Ureter (tissue), 1 donor: ENCODE measurements at regions not wholly inside any gene's neighbourhood (a gene's known extent, or its start where the extent isn't known, plus 50 kb on each side); places are given as distances from the start of the nearest gene placed in this dataset.
"Not testable (repeated sequence)": the region's sequence is repeated elsewhere in the genome, so short reads cannot be mapped to it uniquely, and the experiment has no call there.

Experiments
- DNase-seq: peaks from one replicate; pipeline ENCODE4 v3.0.0-alpha.2; 2020; ENCODE audit warnings: low spot score
- donor health status: DM: yes; HTN: yes; CAD: no.

DNA sequence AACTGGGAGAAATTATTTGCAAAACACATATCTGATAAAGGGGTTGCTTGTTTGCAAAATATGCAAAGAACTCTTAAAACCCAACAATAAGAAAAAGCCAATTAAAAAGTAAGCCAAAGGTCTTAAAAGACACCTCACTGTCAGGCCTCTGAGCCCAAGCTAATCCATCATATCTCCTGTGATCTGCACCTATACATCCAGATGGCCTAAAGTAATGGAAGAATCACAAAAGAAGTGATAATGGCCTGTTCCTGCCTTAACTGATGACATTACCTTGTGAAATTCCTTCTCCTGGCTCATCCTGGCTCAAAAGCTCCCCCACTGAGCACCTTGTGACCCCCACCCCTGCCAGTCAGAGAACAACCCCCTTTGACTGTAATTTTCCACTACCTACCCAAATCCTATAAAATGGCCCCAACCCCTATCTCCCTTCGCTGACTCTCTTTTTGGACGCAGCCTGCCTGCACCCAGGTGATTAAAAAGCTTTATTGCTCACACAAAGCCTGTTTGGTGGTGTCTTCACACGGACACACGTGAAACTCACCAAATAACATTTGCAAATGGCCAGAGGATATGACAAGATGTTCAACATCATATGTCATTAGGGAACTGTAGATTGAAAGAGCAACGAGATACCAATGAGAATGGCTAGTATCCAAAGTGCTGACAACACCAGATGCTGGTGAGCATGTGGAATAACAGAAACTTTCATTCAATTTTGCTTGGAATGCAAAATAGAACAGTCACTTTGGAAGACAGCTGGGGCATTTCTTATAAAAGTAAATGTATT lies 565.0 kb upstream of the ADGRB3 start:
- DNase-seq: no peak

DNA sequence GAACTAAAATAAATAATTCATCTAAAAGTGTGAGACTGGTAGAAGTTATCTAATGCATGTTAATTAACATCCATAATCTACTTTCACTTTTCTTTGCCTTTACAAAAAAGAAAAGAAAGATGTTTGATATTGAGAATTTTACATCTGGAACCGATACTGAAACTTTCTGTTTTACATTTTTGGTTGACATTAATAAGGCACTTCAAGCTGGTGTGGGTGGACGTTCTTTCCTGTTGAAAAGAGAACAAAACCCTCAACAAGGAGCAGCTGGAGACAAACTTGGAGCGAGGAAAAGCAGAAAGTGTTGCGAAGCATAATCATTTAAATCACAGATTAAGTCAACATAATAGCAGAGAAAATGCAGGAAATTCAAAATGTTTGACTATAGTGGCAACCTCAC lies 575.2 kb upstream of the ADGRB3 start:
- DNase-seq: no peak

DNA sequence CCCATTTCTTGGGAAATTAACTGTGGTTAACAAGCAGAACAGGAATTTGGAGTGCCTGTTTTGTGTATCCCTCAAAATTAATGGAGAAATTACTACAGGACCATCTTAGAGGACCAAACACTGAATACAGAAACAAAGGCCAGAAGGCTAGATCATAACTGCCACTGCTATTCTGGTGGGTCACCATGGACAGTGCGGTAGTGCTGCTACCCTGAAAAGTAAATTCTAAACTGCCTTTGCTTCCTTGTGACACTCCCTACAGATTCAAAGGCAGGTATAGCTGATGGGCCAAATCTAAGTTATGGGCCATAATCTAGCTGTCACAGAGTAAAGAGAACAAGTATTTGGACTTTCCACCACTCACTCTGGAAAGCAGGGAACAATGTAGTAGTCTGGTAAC lies 575.8 kb upstream of the ADGRB3 start:
- DNase-seq: no peak

DNA sequence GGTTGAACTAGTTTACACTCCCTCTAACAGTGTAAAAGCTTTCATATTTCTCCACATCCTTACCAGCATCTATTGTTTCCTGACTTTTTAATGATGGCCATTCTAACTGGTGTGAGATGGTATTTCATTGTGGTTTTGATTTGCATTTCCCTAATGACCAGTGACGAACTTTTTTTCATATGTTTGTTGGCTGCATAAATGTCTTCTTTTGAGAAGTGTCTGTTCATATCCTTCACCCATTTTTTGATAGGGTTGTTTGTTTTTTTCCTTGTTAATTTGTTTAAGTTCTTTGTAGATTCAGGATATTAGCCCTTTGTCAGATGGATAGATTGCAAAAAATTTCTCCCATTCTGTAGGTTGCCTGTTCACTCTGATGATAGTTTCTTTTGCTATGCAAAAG lies 578.5 kb upstream of the ADGRB3 start:
- not testable (repeated sequence) for DNase-seq

DNA sequence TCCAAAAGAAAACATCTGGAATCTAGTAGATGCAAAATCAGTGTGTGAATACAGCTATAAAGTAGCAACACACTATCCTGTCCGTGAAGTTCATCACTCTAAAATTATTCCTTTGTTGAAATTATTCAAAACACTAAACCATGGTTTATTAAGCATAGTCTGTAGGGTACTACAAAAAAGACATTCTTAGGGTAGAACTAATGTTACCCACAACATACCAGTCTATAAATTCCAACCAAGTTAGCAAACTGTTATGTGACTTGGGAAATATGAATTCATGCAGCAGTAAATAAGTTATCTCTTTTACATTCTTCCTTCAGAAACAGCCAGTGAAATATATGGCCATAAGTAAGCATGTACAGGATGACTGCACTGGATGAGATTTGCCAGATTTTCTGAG lies 580.3 kb upstream of the ADGRB3 start:
- DNase-seq: no peak

DNA sequence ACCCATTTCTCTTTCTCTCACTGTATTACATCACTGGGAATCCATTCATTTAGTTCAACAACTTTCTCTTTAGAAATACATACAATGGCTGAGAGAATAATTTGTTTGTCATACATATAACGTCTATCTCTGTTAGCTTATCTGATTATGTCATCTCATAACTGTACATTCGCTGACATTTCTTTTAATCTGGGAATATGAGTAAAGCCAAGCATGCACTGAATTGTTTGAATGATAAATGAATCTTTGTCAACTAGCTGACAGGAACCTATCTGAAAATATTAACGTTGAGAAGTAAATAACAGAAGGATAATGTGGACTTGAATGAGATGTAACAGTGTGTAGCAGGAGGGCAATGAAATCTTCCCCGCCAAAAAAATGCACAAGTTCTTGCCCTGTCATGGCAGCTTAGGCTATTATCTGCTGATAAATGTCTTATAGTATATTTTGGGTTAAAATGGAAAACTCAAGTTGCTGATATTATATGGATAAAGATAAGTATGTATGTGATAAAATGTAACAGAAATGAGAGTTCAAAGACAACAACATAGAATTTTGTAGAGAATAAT lies 581.2 kb upstream of the ADGRB3 start:
- DNase-seq: no peak

DNA sequence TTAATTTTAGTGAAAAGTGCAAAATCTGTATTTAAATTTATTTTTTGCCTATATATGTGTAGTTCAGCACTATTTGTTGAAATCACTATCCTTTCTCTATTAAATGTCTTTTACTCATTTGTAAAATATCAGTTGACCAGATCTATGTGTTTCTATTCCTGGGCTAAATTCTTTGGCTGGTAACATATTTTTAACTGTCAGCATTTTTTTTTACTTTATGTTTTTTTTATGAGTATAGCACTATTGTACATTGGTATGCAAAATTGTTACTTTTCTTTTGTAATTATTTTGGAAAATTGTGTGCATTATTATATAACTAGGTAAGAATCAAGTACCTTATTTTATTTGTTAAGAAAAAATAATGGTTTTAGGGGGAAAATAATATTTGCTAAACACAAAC lies 582.8 kb upstream of the ADGRB3 start:
- no peak for DNase-seq

DNA sequence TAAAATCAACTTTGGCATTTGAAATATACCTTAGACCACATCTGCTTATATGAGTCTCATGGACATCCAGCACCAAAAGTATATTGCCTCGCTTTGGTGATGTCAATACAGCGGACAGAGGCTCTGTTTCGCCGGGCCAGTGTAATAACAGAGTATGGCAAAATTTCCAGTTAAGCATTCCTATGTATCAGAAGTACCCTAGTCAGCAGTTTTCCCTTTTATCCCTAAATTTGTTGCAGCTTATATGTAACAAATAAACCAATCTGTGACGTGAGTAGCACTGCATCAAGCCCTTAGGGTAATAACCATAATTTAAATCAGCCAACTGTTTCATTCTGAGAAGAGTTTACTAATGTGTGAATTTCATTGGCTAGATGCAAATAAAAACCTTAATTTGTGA lies 585.5 kb upstream of the ADGRB3 start:
- no peak for DNase-seq

DNA sequence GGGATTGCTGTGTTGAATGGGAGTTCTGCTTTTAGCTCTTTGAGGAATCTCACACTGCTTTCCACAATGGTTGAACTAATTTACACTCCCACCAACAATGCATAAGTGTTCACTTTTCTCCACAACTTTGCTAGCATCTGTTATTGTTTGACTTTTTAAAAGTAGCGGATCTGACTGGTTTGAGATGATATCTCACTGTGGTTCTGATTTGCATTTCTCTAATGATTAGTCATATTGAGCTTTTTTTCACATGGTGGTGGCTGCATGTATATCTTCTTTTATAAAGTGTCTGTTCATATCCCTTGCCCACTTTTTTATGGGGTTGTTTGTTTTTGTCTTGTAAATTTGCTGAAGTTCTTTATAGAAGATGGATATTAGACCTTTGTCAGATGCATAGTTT lies 588.3 kb upstream of the ADGRB3 start:
- DNase-seq: no peak

DNA sequence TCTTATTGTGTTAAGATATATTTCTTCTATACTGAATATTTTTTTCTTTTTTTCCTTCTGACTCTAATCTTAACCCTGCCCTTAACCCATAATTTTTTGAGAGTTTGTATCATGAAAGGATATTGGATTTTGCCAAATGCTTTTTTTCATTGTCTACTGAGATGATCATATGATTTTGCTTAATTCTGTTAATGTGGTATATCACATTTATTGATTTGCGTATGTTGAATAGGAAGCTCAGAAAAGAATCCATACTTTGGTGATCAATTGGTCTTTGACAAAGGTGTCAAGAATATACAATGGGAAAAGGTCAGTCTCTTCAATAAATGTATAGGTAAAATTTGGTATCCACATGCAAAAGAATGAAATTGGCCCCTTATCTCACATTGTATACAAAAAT lies 588.8 kb upstream of the ADGRB3 start:
- DNase-seq: no peak

DNA sequence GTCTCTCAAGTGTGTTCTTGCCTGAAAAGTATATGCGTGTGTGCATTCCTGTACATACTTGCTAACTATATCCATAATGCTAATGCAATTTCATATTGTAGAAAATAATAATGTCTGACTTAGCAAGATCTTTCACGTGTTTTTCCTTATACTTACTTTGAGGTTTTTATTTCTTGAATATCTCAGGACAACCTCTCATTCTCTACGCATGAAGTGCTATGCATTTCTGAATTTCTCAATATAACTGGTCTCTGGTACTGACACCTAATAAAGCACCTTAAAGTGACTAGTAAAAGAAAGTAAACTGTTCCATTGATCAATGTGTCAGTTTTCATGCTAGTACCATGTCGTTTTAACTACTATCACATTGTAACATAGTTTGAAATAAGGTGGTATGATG lies 589.9 kb upstream of the ADGRB3 start:
- no peak for DNase-seq

DNA sequence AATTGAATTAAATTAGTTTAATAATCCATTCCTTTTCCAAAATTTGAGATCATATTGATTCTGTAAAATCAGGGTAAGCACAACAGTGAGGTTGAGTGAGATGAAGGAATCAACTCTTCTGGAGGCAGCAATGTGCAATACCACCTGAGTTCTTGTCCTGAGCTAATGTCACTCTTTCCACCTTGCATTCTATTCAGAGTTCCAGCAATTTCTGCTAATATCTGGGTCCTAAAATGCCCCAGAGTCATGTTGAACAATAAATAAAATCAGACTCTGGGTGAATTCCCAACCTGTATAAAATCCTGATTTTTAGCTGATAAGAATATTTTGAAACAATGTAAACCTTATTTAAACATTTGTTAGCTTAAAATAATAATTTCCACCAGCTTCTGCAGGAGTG lies 590.8 kb upstream of the ADGRB3 start:
- no peak for DNase-seq

DNA sequence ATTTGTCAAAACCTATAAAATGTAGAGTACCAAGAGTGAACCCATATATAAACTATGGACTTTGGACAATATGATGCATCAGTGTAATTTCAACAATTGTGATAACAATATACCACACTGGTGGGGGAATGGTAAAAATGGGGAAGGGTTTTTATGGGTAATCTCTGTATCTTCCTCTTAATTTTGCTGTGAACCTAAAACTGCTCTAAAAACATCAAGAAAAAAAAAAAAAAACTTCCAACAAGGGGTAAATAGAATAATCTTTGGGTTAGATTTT lies 592.0 kb upstream of the ADGRB3 start:
- DNase-seq: no peak

DNA sequence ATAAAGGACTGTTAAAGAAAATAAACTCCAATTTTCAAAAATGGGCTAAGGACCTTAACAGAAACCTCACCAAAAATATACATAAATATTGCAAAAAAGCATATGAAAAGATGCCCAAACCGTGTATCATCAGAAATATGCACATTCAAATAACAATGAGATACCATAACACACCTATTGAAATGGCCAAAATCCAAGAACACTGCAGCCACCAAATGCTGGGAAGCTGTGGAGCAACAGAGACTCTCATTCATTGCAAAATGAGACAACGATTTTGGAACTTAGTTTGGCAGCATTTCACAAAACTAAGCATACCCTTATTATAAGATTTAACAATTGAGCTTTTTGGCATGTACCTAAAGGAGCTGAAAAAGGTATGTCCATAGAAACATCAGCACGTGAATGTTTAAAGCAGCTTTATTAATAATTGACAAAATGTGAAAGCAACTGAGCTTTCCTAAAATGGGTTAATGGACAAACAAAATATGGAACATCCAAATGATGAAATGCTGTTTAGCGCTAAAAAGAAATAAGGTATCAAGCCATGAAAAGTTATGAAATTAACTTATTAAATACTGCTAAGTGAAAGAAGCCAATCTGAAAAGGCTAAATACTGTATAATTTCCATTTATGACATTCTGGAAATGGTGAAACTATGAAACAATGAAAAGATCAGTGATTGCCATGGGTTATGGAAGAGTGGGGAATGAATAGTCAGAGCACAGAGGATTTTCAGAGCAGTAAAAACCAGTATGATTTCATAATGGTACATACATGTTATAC lies 592.6 kb upstream of the ADGRB3 start:
- no peak for DNase-seq

DNA sequence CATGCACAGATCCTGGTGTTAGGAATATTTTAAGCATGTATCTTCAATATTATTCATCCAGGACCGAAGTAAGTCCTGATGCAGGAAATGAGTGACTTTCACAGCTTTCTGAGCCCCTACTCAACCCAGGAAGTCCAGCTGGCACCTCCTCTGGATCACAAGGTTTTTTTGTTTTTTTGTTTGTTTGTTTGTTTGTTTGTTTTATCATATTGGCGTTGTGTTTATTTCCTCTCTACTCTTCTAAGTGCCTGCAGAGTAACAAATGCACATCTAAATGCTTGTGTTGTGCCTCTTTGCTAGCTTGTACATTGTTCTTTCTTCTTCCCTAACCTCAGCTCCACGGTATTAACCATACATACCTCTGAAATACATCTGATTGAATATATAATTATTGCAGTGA lies 594.3 kb upstream of the ADGRB3 start:
- no peak for DNase-seq

DNA sequence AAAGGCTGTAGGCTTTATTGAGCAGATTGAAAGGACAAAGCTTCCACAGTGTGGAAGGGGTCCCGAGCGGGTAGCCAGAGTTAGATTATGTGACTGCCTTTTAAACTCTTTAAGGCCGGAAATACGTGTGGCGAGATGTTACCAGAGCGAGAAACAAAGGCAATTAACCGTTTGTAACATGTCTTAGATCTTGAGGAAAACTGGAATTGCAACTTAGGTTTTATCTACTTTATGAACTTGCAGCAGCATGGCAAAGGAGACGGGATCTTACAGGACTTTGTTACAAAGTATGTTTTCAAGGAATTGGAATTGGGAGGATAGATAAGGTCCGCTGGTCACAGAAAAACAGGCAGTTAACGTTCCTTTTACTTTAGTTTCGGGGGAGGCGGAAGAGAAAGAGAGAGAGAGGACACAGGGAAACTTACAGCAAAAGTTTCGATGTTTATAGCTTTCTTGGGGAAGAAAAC lies 594.7 kb upstream of the ADGRB3 start:
- DNase-seq: no peak

DNA sequence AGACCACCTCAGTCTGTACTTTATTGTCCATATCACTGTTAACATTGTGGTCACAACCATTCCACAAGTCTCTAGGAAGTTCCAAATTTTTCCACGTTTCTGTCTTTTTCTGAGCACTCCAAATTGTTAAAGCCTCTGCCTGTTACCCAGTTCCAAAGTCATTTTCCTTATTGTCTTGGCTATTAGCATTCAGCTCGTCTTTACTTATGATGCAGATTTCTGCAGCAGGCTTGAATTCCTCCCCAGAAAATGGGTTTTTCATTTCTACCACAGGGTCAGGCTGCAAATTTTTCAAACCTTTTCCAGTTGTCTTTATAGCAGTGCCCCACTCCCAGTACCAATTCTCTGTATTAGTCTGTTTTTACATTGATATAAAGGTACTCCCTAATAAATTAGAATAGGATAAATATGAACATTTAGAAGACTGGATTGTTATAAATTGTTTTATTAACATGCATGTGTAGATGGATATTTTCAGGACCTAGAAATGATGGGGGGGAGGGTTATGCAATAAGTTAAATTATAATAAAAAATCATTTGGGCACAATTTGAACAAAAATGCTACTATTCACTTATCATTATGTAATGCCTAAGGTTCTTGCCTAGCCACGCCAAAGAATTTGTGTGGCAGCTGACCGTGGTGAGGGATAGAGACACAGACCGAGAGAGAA lies 595.3 kb upstream of the ADGRB3 start:
- no peak for DNase-seq

DNA sequence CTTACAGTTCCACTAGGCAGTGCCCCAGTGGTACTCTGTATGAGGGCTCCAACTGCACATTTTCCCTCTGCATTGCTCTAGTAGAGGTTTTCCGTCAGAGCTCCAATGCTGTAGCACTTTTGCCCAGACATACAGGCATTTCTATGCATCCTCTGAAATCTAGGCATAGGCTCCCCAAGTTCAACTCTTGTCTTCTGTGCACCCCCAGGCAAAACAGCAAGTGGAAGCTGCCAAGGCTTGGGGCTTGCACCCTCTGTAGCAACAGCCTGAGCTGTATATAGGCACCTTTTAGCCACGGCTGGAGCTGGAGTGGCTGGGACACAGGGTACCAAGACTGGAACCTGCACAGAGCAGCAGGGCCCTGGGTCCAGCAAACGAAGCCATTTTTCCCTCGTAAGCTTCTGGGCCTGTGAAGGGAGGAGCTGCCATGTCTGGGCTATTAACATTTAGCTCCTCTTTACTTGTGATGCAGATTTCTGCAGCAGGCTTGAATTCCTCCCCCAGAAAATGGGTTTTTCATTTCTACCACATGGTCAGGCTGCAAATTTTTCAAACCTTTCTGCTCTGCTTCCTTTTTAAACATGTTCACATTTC lies 596.2 kb upstream of the ADGRB3 start:
- no peak for DNase-seq

DNA sequence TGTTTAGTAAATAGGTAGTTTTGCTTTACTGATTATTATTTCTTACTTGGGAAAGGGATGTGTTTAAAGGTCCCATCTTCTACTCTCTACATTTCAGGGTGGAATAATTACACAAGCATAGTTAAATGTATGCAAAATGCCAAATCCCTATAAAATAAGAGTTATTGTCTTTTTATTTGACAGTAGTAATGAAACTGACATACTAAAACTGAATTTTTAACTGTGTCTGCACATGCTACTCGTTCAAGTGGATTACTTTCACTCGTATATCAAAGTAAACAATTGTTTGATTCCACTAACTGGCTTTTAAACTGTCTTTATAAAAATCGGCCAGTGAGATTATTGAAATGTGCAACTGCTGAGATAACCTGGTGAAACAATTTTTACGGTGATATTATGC lies 602.9 kb upstream of the ADGRB3 start:
- no peak for DNase-seq

DNA sequence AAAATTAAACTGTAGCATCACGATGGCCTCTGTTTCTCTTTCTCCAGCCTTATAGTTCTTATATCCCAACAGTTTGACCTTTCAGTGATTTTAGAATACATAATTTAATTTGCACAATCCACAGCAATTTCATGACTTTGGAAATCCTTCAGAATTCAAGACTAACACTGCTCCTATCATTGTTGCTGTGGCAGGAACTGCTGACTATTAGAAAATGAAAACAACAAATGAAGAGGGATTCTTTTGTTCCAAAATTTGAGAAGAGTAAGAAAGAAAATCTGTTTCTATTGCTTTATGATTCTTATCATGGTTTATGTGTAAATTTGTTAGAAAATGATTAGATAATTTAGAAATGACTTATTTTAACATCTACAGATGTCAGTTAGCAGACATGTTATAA lies 604.0 kb upstream of the ADGRB3 start:
- DNase-seq: no peak

DNA sequence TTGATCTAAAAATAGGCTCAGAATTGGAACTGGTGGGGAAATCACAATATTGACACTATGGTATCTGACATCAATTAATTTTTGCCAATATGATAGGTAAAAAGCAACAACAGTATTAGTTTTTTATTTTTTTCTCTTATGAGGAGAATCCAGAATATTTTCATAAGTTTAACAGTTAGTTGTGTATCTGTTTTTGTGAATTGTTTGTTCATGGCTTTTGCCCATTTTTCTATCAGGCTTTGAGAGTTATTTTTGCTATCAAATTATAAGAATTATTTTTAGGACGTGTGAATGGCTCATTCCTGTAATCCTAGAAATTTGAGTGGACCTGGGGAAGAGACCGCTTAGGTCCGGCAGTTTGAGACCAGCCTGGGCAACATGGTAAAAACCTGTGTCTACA lies 608.6 kb upstream of the ADGRB3 start:
- no peak for DNase-seq

DNA sequence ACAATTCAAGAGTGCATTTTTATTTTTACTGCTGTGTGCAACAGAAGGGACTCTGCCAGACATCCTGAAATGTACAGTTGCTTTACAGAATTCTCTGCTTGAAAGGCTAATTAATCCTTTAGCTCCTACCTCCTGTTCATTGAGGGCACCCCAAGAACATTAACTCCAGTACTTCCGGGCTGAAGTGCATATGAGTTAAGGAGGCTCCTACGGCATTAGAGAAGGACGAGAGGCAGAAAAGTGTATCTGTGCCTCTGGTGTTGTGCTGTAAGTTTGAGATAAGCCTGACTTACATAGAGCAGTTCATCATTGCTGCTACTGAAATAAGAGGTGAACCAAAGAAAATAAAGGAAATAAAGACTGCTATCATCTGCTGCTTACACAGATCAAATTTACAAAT lies 609.3 kb upstream of the ADGRB3 start:
- no peak for DNase-seq
